GM06990 (cell line): ENCODE measurements at regions not wholly inside any gene's neighbourhood (a gene's known extent, or its start where the extent isn't known, plus 50 kb on each side); places are given as distances from the start of the nearest gene placed in this dataset.

ENCODE experiments used
- DNase-seq: peaks from one replicate; pipeline ENCODE4 v3.0.0-alpha.2; 2011; ENCODE audit not compliant: insufficient read length; ENCODE audit errors: extremely low read depth
- H3K27me3 ChIP-seq: replicated peaks from 2 replicates; pipeline ENCODE4 v1.6.0; 2011; ENCODE audit warnings: low read length; ENCODE audit not compliant: control insufficient read depth, insufficient read depth
- H3K36me3 ChIP-seq: 2 replicates; pipeline ENCODE4 v1.5.1; 2011; ENCODE audit warnings: low read length; ENCODE audit not compliant: control insufficient read depth, insufficient read depth
- H3K4me3 ChIP-seq: replicated peaks from 2 replicates; pipeline ENCODE4 v1.5.1; 2011; ENCODE audit warnings: low read depth, mild to moderate bottlenecking, control low read depth, low read length
- CTCF ChIP-seq: IDR thresholded peaks from 2 replicates; pipeline ENCODE4 v1.5.1; 2011; ENCODE audit warnings: low read length, control low read depth, mild to moderate bottlenecking, inconsistent platforms; ENCODE audit not compliant: insufficient read depth, poor library complexity, severe bottlenecking

DNA sequence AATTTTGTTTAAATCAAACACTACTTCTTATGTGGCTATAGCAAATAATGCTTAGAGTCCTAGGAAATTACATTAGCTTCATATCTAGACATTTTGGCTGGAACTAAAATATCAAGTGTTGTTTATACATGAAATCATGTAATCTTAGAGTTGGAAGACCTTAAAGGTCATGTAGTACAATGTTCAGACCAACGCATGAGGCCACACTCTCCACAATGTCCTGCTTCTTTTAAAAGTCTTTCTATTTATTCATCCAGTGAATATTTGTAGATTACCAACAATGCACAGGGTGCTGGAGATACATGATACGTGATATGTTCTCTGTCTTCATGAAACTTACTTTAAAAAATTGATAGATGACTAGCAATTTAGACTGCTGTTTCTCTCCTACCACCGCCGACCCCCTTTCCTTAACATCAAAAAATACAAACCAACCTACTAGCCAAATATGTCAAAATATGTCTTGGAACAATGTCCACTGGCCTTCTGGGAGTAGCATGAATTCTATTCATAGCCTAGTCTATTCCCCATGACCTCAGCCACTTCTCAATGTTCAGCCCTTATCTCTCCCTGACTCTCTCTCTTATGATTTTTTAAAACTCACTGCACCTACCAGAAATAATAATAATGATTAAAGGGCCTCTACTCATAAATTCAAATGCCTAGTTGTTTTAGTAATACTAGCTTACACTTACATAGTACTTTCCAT is 59.5 kb upstream of the CAV2 start:
- DNase-seq, result no peak
- TF ChIP-seq CTCF, result no peak
- no peak overlapping the region for H3K4me3 ChIP-seq
- H3K27me3 ChIP-seq, result no peaks in the 10 kb centered on the region
- H3K36me3 ChIP-seq, result no peaks in the 10 kb centered on the region

GRCh38 chr7:116441534-116441933 is 58.0 kb upstream of the CAV2 start:
- no peaks in the 10 kb centered on the region for H3K36me3 ChIP-seq
- DNase-seq, result no peak
- TF ChIP-seq CTCF, result no peak
- H3K4me3 ChIP-seq, result no peak overlapping the region
- H3K27me3 ChIP-seq, result no peaks in the 10 kb centered on the region

DNA sequence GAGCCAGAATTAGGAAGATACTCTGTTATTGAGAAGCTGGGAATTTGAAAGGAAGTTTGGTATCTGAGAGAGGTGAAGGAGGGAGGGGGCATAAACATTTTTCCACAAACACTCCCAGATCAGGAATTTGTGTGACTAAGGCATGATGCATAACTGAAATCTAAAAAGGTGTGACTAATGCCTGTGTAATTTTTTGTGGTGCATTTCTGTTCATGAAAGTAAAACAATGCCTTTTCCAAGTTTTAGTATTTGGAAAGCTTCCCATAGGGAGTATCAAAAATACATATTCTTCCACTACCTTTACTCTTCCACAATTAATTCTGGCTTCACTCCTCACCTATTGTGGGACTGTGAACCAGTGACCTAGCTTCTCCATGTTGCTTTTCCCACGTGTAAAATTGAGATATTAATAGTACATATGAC is 56.4 kb upstream of the CAV2 start:
- DNase-seq, result no peak
- TF ChIP-seq CTCF, result no peak
- H3K4me3 ChIP-seq, result no peak overlapping the region
- H3K36me3 ChIP-seq, result no peaks in the 10 kb centered on the region
- H3K27me3 ChIP-seq, result no peaks in the 10 kb centered on the region

GRCh38 chr7:116443646-116444045 is 55.9 kb upstream of the CAV2 start:
- no peak for TF ChIP-seq CTCF

DNA sequence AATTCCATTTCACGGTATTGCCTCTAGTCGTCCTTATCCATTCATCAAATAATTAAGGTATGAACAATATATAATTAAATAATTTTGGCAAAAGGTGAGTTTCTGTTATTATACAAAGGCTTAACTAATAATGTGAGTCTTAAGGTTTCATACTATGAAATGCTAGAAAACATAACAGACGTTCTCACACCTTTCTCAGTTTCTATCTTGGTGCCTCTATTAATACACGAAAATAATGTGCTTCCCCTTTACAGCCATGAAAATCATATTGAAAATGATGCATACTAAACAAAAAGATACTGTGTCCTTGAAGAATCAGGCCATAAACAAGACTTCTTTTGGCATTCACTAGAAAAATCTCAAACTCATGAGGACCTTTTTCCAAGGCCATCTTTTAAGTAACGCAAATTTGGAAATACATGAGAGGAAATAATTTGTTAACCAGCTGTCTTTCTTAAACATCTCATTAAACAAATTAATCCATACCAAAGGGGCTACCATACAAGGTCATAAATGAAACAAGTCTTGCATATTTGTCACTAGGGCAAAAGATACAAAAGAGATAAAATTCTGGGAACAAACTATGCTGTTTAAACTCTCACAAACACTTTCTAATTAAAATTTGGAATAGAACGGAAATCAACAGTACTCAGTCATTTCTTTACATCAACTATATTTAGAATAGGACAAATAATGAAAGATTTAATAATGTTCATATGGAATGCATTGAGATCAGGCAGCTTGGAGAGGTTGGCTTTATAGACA is 53.9 kb upstream of the CAV2 start:
- Histone ChIP-seq H3K36me3 (no peaks in the 10 kb centered on the region), H3K27me3 (no peaks in the 10 kb centered on the region), H3K4me3 (no peak overlapping the region)
- TF ChIP-seq CTCF, result no peak
- DNase-seq, result no peak

More at GRCh38 chr7:116443646-116444045, 55.9 kb upstream of the CAV2 start:
- Histone ChIP-seq H3K27me3 (no peaks in the 10 kb centered on the region), H3K4me3 (no peak overlapping the region), H3K36me3 (no peaks in the 10 kb centered on the region)
- DNase-seq, result no peak
